Activated naive CD8-positive, alpha-beta T cell treated with anti-CD3 and anti-CD28 coated beads for 36 hours (primary cell): ENCODE measurements at regions not wholly inside any gene's neighbourhood (a gene's known extent, or its start where the extent isn't known, plus 50 kb on each side); places are given as distances from the start of the nearest gene placed in this dataset.
"Not testable (repeated sequence)": the region's sequence is repeated elsewhere in the genome, so short reads cannot be mapped to it uniquely, and the experiment has no call there.

Experiments used
- DNase-seq: peaks from one replicate; pipeline ENCODE4 v3.0.0; 2021
- H3K27ac Mint-ChIP-seq: one replicate; pipeline ENCODE4 v1.8.0; 2022; ENCODE audit warnings: mild to moderate bottlenecking, moderate library complexity, mixed read lengths
- H3K27me3 Mint-ChIP-seq: one replicate; pipeline ENCODE4 v1.8.0; 2022; ENCODE audit warnings: mild to moderate bottlenecking, mixed read lengths
- H3K36me3 Mint-ChIP-seq: one replicate; pipeline ENCODE4 v1.8.0; 2021; ENCODE audit warnings: mild to moderate bottlenecking, mixed read lengths
- H3K4me1 Mint-ChIP-seq: one replicate; pipeline ENCODE4 v1.8.0; 2021; ENCODE audit warnings: mixed read lengths
- H3K4me3 Mint-ChIP-seq: one replicate; pipeline ENCODE4 v1.8.0; 2022; ENCODE audit warnings: mild to moderate bottlenecking, moderate library complexity, mixed read lengths
- H3K9me3 Mint-ChIP-seq: one replicate; pipeline ENCODE4 v1.8.0; 2022; ENCODE audit warnings: mixed read lengths

DNA sequence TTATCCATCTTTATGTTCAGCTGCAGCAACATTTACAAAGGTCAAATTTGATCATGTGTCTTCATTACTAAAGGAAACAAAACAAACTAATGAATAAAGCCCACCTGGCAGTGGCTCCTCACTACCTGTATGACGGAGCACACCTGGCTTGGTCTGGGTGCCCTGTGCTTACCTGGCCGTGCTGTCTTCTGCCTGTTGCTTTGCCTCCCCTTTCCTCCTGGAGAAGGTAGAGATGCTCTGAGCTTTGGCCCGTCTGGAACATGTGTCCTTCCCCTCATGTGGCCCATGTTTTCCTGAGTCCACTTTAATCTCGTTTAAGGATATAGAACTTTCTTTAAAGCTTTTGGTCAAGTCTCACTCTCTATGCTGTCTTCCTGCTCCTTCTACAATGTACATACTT is 1388.8 kb upstream of the DEFB115 start:
- DNase-seq, H3K27ac Mint-ChIP-seq, H3K27me3 Mint-ChIP-seq, H3K36me3 Mint-ChIP-seq, H3K4me1 Mint-ChIP-seq, H3K4me3 Mint-ChIP-seq: not testable (repeated sequence)
- peaks cover 16% of the 10 kb centered on the region for H3K9me3 Mint-ChIP-seq

DNA sequence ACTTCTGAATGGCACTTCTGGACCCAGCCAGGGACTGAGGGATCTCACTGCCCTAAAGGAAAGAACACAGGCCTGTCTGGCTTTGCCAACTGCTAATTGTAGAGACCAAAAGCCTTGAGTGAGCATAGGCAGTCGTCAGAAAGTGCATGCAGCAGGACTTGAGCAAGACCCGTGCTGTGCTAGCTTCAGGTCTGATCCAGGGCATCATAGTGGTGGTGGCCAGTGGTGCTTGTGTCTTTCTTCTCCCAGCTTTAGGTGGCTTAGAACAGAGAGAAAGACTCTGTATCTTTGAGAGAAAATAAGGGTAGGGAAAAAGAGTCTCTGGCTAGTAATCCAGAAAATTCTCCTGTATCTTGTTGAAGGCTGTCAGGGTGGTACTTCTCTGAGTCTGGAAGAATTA is 1385.6 kb upstream of the DEFB115 start:
- H3K9me3 Mint-ChIP-seq = peaks cover 20% of the 10 kb centered on the region
- H3K4me3 Mint-ChIP-seq, H3K27ac Mint-ChIP-seq, H3K27me3 Mint-ChIP-seq, DNase-seq, H3K36me3 Mint-ChIP-seq, H3K4me1 Mint-ChIP-seq: not testable (repeated sequence)

DNA sequence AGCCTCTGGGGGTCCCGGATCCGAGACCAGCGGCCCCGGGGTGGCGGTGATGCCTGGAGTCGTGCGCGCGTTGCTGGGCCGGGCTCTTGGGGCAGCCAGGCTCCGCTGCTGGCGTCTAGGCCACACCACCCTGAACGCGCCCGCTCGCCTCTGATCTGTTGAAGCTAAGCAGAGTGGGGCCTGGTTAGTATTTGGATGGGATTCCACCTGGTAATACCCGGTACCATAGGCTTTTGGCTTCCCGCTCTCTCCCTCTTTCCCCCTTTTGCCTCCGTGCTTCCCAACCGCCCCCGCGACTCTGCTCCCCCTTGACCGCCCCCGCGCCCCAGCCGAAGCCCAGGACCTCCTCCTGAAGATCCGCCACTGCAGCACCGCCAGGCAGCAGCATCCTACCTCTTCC is 1383.5 kb upstream of the DEFB115 start:
- no peak overlapping the region for H3K27ac Mint-ChIP-seq

DNA sequence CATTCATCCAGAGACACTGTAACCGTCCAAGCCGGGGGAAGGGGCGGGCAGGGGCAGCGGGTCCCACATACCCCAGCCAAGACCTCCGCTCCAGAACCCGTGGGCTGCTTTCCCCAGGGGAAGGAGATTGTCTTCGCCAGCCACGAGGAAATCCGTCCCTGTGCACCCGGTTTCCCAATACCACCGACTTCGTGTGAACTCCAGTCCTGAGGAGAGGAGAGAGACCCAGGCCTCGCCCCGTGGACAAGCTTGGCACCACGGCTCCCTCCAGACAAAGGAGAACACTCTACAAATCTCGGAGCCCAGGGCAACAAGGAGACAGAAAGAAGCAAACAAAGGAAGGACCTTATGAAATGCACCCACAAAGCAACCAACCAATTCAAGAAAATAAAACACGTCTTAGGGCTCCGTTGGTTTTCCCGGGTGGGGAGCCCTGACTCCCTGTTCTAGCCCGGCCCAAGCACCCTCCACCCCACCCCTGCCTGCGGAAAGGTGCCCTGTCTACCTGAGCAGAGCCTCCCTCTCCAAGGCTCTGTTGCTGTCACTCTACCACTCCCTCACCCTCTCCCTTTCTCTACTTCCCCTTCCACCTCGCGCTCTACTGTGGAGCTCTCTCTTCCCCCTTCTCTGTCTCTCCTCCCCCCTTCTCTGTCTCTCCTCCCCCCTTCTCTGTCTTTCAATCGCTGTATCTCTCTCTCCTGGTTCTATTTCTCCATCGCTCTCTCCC is 1382.8 kb upstream of the DEFB115 start:
- no peak overlapping the region for H3K27ac Mint-ChIP-seq
- no peaks in the 10 kb centered on the region for H3K4me1 Mint-ChIP-seq
- H3K36me3 Mint-ChIP-seq = no peaks in the 10 kb centered on the region
- peaks cover 11% of the 10 kb centered on the region for H3K27me3 Mint-ChIP-seq
- peaks cover 26% of the 10 kb centered on the region for H3K9me3 Mint-ChIP-seq
- no peak for DNase-seq
- no peak overlapping the region for H3K4me3 Mint-ChIP-seq

More for the DNA sequence above, 1383.5 kb upstream of the DEFB115 start:
- no peaks in the 10 kb centered on the region for H3K4me1 Mint-ChIP-seq
- H3K9me3 Mint-ChIP-seq = peaks cover 26% of the 10 kb centered on the region
- H3K4me3 Mint-ChIP-seq = no peak overlapping the region
- peak; percentile 36 for DNase-seq
- H3K36me3 Mint-ChIP-seq = no peaks in the 10 kb centered on the region
- peaks cover 15% of the 10 kb centered on the region for H3K27me3 Mint-ChIP-seq

DNA sequence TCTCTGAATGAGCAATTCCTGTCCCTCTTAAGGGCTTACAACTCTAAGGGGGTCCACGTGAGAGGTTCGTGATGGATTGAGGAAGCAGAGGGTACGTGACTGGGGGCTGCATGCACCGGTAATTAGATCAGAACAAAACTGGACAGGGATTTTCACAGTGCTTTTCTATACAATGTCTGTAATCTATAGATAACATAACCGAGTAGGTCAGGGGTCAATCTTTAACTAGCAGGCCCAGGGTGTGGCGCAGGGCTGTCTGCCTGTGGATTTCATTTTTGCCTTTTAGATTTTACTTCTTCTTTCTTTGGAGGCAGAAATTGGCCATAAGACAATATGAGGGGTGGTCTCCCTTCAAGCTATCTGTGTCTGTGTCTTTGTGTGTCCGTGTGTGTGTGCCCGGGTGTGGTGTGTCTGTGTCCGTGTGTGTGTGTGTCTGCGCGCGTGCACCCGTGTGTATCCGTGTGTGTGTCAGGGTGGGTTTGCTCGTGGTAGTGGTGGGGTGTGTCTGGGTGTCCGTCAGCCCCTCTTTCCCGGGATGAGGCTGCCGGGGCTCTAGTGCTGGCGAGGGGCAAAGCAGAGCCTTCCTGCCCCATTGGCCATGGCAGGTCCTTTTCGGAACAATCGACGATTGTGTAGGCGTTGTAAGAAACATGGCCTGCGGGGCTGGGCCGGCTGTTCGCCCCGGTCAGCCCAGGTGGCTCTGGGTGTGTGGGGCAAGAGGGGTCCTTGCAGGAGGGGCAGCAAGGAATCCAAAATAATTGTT is 1382.0 kb upstream of the DEFB115 start:
- not testable (repeated sequence) for H3K4me3 Mint-ChIP-seq, H3K27ac Mint-ChIP-seq, H3K36me3 Mint-ChIP-seq, DNase-seq, H3K4me1 Mint-ChIP-seq
- H3K27me3 Mint-ChIP-seq = peaks cover 10% of the 10 kb centered on the region
- peaks cover 26% of the 10 kb centered on the region for H3K9me3 Mint-ChIP-seq

DNA sequence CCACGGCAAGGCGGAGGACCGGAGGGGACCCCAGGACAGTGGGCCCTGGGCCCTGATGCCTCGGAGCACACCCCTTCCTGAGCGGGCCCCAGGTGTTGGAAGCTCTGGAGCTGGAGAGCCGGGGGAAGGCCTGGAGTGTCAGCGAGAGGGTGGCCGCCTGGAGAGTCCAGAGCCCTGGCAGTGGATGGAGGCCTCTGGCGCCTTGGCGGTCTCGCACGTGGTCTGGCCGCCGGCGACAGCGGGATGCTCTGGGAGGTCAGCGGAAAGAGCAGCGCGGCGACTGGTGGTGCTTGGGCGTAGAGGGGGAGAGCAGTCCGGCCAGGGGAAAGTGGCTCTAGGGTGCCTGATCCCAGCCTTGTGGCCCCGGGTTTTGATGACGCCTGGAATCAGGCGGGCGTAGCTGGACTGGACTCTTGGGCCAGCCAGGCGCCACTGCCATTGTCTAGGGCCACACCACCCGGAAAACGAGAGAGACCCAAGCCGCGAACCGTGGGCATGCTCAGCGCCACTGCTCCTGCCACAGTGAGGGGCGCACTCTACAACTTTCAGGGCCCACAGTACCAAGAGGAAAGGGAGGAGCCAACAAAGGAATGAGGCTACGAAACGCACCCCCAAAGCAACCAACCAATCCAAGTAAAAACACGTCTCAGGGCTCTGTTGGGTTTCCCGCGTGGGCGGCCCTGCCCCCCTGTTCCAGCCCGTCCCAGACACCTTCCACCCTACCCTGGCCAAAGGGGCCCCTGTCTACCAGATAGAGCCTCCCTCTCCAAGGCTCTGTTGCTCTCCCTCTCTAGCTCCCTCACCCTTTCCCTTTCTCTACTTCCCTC is 1381.2 kb upstream of the DEFB115 start:
- H3K36me3 Mint-ChIP-seq, H3K4me1 Mint-ChIP-seq, H3K4me3 Mint-ChIP-seq, H3K27ac Mint-ChIP-seq, DNase-seq: not testable (repeated sequence)
- Mint-ChIP-seq H3K9me3 (peaks cover 25% of the 10 kb centered on the region), H3K27me3 (peaks cover 10% of the 10 kb centered on the region)

DNA sequence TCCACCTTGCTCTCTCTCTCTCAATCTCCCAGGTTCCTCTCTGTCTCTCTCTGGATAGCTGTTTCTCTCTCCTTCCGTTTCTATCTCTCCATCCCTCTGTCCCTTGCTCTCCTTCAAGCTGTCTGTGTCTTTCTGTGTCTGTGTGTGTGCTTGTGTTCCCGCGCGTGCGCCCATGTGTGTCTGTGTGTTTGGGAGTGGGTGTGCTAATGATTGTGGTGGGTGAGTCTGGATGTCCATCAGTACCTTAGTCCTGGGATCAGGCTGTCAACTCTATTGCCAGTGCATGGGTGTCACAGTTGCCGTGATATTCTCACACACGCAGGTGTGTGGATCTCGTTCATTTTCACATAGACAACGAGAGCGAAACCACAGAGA is 1380.6 kb upstream of the DEFB115 start:
- Mint-ChIP-seq H3K4me1 (no peaks in the 10 kb centered on the region), H3K36me3 (no peaks in the 10 kb centered on the region), H3K27me3 (peaks cover 10% of the 10 kb centered on the region), H3K9me3 (peaks cover 23% of the 10 kb centered on the region), H3K4me3 (no peak overlapping the region), H3K27ac (no peak overlapping the region)
- DNase-seq = no peak

DNA sequence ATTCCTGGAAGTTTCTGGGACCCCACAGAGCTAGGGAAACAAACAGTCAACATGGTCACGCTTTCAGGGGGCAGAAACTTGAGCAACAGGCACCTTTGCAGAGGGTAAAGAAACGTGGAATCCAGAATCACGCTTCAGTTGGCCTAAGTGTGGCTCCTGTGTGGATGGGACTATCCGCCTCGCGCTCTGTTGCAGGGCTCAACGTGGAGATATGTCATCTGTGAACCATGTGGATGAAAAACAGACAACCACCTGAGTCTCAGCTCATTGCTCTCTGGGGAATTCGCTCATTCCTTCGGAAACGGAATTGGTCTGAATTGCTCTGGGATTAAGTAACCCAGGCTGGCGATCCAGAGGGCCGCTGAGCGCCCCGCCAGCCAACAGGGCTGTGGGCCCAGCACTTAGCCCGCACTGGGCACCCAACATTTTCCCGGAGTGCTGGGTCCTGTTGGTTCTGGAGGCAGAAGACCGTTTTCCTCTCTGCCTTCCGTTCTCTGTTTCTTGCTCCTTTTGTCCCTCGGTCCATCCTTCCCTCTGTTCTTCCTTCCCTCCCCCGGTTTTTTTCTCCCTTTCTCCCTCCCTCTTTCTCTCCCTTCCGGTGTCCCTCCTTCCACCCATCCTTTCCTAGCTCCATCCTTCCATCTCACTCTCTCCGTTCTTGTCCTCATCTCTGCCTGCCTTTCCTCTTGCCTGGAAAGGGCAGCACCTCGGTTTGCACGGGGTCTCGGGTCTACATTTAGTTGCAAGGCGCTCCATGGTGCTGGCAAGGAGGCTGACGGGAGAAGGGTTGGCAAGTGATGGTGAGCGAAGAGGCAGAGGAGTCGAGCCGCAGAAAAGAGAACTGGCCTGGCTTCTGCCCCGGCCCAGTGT is 1379.8 kb upstream of the DEFB115 start:
- H3K36me3 Mint-ChIP-seq, DNase-seq, H3K27ac Mint-ChIP-seq, H3K4me1 Mint-ChIP-seq: not testable (repeated sequence)
- Mint-ChIP-seq H3K9me3 (peaks cover 26% of the 10 kb centered on the region), H3K27me3 (peaks cover 10% of the 10 kb centered on the region), H3K4me3 (peak overlapping the region; percentile 11)

DNA sequence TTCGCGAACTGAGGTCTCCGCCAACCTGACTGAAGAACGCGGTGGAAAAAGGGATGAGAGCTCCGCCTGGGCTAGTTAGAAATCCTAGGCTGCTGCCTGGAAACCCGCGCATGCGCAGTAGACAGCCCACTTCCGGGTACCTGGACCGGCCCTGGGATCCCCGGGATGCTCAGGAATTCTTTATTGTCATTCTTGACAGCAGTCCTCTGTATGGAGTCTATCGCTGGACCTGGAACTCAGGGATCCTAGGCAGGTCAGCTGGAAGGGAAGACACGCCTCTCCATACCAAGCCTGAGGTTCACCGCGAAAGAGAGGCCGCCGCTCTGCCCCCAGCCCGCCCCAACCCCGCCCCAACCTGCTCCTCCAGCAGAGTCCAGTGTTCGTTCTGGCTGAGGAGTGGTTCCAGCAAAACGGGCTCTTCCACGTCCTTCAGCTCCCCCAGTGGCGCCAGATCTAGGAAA is 1379.2 kb upstream of the DEFB115 start:
- H3K27me3 Mint-ChIP-seq = peaks cover 10% of the 10 kb centered on the region
- DNase-seq = no peak
- peaks cover 24% of the 10 kb centered on the region for H3K9me3 Mint-ChIP-seq
- no peak overlapping the region for H3K27ac Mint-ChIP-seq
- H3K4me3 Mint-ChIP-seq = peak overlapping the region; percentile 11
- H3K4me1 Mint-ChIP-seq = no peaks in the 10 kb centered on the region
- no peaks in the 10 kb centered on the region for H3K36me3 Mint-ChIP-seq

DNA sequence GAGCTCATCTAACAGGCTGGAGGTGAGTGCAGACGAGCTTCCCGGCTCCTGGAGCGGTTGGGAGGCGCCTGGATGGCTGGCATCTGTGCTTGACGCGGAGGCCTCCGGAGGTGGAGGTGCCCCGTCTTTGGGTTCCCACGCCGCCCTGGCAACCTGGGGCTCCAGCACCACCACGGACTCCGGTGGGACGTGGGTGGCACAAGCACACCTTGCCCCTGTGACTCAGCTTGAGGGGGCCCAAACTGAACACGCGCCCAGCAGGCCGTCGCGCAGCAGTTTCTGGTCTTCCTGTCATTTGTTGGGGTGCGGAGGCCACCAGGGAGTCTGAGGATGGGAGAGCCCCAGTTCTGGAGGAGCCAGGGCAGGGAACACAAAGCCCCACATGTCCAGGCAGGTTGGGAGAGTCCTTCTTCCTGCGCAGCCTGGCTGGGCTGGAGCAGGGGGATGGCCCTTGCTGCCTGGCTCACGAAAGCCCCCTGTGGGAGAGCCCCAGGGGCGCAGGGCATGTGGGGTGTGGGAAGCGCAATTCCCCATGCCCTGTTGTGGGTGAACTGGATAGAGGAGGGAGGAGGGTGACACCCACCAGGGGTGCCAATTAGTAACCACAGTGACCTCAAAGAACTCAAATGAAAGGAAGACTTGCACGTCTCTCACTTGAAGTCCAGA is 1378.6 kb upstream of the DEFB115 start:
- Mint-ChIP-seq H3K4me3 (no peak overlapping the region), H3K27ac (no peak overlapping the region), H3K27me3 (peaks cover 10% of the 10 kb centered on the region), H3K36me3 (no peaks in the 10 kb centered on the region), H3K9me3 (peaks cover 26% of the 10 kb centered on the region), H3K4me1 (no peaks in the 10 kb centered on the region)
- DNase-seq = peak; percentile 25

DNA sequence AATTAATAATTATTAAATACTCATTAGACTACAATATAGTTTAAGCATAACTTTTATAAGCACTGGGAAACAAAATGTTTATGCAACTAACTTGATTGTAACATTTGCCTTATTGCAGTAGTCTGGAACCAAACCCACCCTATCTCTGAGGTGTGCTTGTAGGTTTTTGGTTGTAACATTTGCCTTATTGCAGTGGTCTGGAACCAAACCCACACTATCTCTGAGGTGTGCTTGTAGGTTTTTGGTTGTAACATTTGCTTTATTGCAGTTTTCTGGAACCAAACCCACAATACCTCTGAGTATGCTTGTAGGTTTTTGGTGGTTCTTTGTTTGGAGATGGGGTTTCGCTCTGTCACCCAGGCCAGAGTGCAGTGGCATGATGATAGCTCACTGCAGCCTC is 1376.4 kb upstream of the DEFB115 start:
- not testable (repeated sequence) for H3K36me3 Mint-ChIP-seq, DNase-seq, H3K4me1 Mint-ChIP-seq, H3K27ac Mint-ChIP-seq, H3K4me3 Mint-ChIP-seq
- peaks cover 27% of the 10 kb centered on the region for H3K9me3 Mint-ChIP-seq
- H3K27me3 Mint-ChIP-seq = peaks cover 10% of the 10 kb centered on the region

DNA sequence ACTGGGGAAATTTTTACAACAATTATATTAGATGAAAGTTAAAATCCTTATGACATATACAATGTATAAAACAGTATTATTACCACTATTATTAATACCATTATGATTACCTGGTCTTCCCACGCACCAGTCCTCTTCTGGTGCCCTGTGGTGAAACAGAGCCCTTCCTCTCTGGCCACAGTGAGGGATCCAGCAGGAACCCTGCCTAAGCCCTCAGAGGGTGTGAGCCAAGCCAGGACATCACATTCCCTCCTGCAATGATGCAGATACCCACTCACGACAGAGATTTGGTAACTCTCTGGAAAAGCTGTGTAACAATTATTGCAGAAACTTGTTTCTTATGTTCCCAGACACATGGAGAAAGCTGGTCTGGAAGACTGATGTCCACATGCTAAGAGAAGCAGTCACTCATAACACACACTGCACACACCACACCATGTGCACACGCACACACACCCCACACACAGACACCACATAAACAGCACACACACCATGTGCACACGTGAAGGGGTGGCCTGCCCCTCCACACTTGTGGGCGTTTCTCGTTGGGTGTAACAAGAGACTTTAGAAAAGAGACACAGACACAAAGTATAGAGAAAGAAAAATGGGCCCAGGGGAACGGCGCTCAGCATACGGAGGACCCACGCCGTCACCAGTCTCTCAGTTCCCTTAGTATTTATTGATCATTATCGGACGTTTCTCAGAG is 1373.8 kb upstream of the DEFB115 start:
- Mint-ChIP-seq H3K9me3 (peaks cover 27% of the 10 kb centered on the region), H3K36me3 (peaks cover 13% of the 10 kb centered on the region)
- H3K4me1 Mint-ChIP-seq, H3K27me3 Mint-ChIP-seq, H3K27ac Mint-ChIP-seq, DNase-seq, H3K4me3 Mint-ChIP-seq: not testable (repeated sequence)

DNA sequence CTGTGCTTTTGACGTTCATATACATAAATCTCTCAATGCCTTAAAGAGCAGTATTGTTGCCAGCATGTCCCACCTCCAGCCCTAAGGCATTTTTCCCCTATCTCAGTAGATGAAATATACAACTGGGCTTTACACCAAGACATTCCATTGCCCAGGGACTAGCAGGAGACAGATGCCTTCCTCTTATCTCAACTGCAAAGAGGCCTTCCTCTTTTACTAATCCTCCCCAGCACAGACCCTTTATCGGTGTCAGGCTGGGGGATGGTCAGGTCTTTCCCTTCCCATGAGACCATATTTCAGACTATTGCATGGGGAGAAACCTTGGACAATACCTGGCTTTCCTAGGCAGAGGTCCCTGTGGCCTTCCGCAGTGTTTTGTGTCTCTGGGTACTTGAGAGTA is 1373.1 kb upstream of the DEFB115 start:
- H3K36me3 Mint-ChIP-seq = peaks cover 13% of the 10 kb centered on the region
- not testable (repeated sequence) for H3K27me3 Mint-ChIP-seq, H3K4me1 Mint-ChIP-seq, H3K4me3 Mint-ChIP-seq, DNase-seq, H3K27ac Mint-ChIP-seq
- peaks cover 27% of the 10 kb centered on the region for H3K9me3 Mint-ChIP-seq
